ENCODE measurements at regions not wholly inside any gene's neighbourhood (a gene's known extent, or its start where the extent isn't known, plus 50 kb on each side); places are given as distances from the start of the nearest gene placed in this dataset.

- DNase-seq (ENCODE audit: low read depth in 1 of 2, low spot score in 1 of 2), result no peak
These were observed 71.7 kb upstream of the SMLR1 start for GRCh38 chr6:130755368-130756034.

- no peak for DNase-seq (ENCODE audit: low read depth in 1 of 2, low spot score in 1 of 2)
These were observed 70.4 kb upstream of the SMLR1 start for GRCh38 chr6:130756824-130757223.

GRCh38 chr6:130758813-130759212 is 68.4 kb upstream of the SMLR1 start:
- DNase-seq (ENCODE audit: low read depth in 1 of 2, low spot score in 1 of 2), result no peak

GRCh38 chr6:130760006-130760405 is 67.2 kb upstream of the SMLR1 start:
- DNase-seq (ENCODE audit: low read depth in 1 of 2, low spot score in 1 of 2), result no peak

- DNase-seq (ENCODE audit: low read depth in 1 of 2, low spot score in 1 of 2), result no peak
These were observed 65.9 kb upstream of the SMLR1 start for GRCh38 chr6:130761286-130761685.

- no peak for DNase-seq (ENCODE audit: low read depth in 1 of 2, low spot score in 1 of 2)
These were observed 62.0 kb upstream of the SMLR1 start for GRCh38 chr6:130765181-130765727.

GRCh38 chr6:130766239-130767144 is 60.7 kb upstream of the SMLR1 start:
- DNase-seq (ENCODE audit: low read depth in 1 of 2, low spot score in 1 of 2), result no peak

GRCh38 chr6:130769861-130770260 is 57.3 kb upstream of the SMLR1 start:
- no peak for DNase-seq (ENCODE audit: low read depth in 1 of 2, low spot score in 1 of 2)

- no peak for DNase-seq (ENCODE audit: low read depth in 1 of 2, low spot score in 1 of 2)
These were observed 55.5 kb upstream of the SMLR1 start for GRCh38 chr6:130771741-130772140.

- DNase-seq (ENCODE audit: low read depth in 1 of 2, low spot score in 1 of 2), result no peak
These were observed 53.3 kb upstream of the SMLR1 start for GRCh38 chr6:130773860-130774259.

GRCh38 chr6:130775411-130776012 is 51.7 kb upstream of the SMLR1 start:
- DNase-seq (ENCODE audit: low read depth in 1 of 2, low spot score in 1 of 2), result no peak

GRCh38 chr6:130776287-130776925 is 50.8 kb upstream of the SMLR1 start:
- no peak for DNase-seq (ENCODE audit: low read depth in 1 of 2, low spot score in 1 of 2)

Data from stimulated activated CD4-positive, alpha-beta T cell treated with anti-CD3 and anti-CD28 coated beads, Interleukin-15, amount 100 ng/mL, for 1 hour (primary cell).